Fibroblast of villous mesenchyme (primary cell): ENCODE measurements at regions not wholly inside any gene's neighbourhood (a gene's known extent, or its start where the extent isn't known, plus 50 kb on each side); places are given as distances from the start of the nearest gene placed in this dataset.
"Not testable (repeated sequence)": the region's sequence is repeated elsewhere in the genome, so short reads cannot be mapped to it uniquely, and the experiment has no call there.

ENCODE experiments used
- DNase-seq: peaks from one replicate; pipeline ENCODE4 v3.0.0-alpha.2; 2010; ENCODE audit warnings: low read depth
- H3K4me3 ChIP-seq: 2 replicates; pipeline ENCODE4 v1.5.1; 2011; ENCODE audit warnings: low read depth, mild to moderate bottlenecking, low read length
- CTCF ChIP-seq: IDR thresholded peaks from 2 replicates; pipeline ENCODE4 v1.5.1; 2012; ENCODE audit warnings: low read depth, mild to moderate bottlenecking, low read length; ENCODE audit not compliant: insufficient read depth

GRCh38 chr3:115403786-115404185, 219.5 kb upstream of the GAP43 start:
- no peak for TF ChIP-seq CTCF
- H3K4me3 ChIP-seq = no peak overlapping the region
- no peak for DNase-seq

GRCh38 chr3:115409596-115409995, 213.7 kb upstream of the GAP43 start:
- H3K4me3 ChIP-seq = no peak overlapping the region
- no peak for TF ChIP-seq CTCF
- no peak for DNase-seq

GRCh38 chr3:115414610-115415009, 208.7 kb upstream of the GAP43 start:
- H3K4me3 ChIP-seq, DNase-seq: not testable (repeated sequence)

- TF ChIP-seq CTCF = no peak
- H3K4me3 ChIP-seq = no peak overlapping the region
- DNase-seq = no peak
Measured at GRCh38 chr3:115415246-115415996, 207.9 kb upstream of the GAP43 start.

- no peak for TF ChIP-seq CTCF
- no peak for DNase-seq
- H3K4me3 ChIP-seq = no peak overlapping the region
Measured at GRCh38 chr3:115418583-115418982, 204.7 kb upstream of the GAP43 start.

GRCh38 chr3:115420086-115420485, 203.2 kb upstream of the GAP43 start:
- no peak for DNase-seq
- no peak overlapping the region for H3K4me3 ChIP-seq
- TF ChIP-seq CTCF = no peak

- no peak overlapping the region for H3K4me3 ChIP-seq
- TF ChIP-seq CTCF = no peak
- no peak for DNase-seq
Measured at GRCh38 chr3:115423170-115423569, 200.1 kb upstream of the GAP43 start.
